Activated T-helper 1 cell treated with anti-CD3 and anti-CD28 coated beads, Interleukin-12 subunit alpha, Interleukin-12 subunit beta, Interleukin-2, Interleukin-4 antibody, amounts not matched to agents 30 ng/mL and 10 ng/mL and 1 ng/mL, durations not matched to agents 14 hours and 24 hours and 36 hours (primary cell): ENCODE measurements at regions not wholly inside any gene's neighbourhood (a gene's known extent, or its start where the extent isn't known, plus 50 kb on each side); places are given as distances from the start of the nearest gene placed in this dataset.

Experiments
- DNase-seq: peaks from one replicate; pipeline ENCODE4 v3.0.0; 2021; ENCODE audit warnings: low spot score
- H3K27ac Mint-ChIP-seq: one replicate; pipeline ENCODE4 v1.8.0; 2021; ENCODE audit warnings: mild to moderate bottlenecking, mixed read lengths
- H3K27me3 Mint-ChIP-seq: one replicate; pipeline ENCODE4 v1.8.0; 2022; ENCODE audit warnings: mild to moderate bottlenecking, moderate library complexity, mixed read lengths; ENCODE audit not compliant: insufficient read depth
- H3K36me3 Mint-ChIP-seq: one replicate; pipeline ENCODE4 v1.8.0; 2021; ENCODE audit warnings: low read depth, mixed read lengths
- H3K4me1 Mint-ChIP-seq: one replicate; pipeline ENCODE4 v1.8.0; 2021; ENCODE audit warnings: low read depth, mixed read lengths
- H3K4me3 Mint-ChIP-seq: one replicate; pipeline ENCODE4 v1.8.0; 2021; ENCODE audit warnings: mild to moderate bottlenecking, moderate library complexity, mixed read lengths
- H3K9me3 Mint-ChIP-seq: one replicate; pipeline ENCODE4 v1.8.0; 2021; ENCODE audit warnings: mixed read lengths
- intact Hi-C: fragments of 100-400 bp; cut with micrococcal nuclease; formaldehyde crosslinking; loops from one replicate; pipeline ENCODE4 v1.15.1; 2024

DNA sequence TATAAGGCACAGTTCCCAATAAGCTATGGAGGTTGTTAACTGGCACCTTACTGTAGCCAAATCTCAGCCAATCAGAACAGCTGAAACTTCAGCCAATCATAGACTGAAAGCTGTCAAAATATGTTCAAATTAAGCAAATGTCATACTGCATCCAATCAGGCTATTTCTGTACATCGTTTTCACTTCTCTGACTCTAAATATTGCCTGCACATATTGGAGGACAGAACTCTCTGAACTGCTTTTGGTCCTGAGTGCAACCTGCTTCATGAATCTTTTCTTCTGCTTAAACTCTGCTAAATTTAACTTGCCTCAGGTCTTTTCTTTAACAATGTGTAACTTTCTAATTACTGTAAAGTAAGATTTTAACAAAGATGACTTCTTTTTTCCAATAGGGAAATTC, 1198.9 kb upstream of the PCDH7 start:
- intact Hi-C loops, result no loop called here
- Mint-ChIP-seq H3K27me3 (no peaks in the 10 kb centered on the region), H3K9me3 (peaks cover 3% of the 10 kb centered on the region), H3K4me3 (no peak overlapping the region), H3K36me3 (no peaks in the 10 kb centered on the region), H3K4me1 (no peaks in the 10 kb centered on the region), H3K27ac (no peak overlapping the region)
- DNase-seq, result no peak

DNA sequence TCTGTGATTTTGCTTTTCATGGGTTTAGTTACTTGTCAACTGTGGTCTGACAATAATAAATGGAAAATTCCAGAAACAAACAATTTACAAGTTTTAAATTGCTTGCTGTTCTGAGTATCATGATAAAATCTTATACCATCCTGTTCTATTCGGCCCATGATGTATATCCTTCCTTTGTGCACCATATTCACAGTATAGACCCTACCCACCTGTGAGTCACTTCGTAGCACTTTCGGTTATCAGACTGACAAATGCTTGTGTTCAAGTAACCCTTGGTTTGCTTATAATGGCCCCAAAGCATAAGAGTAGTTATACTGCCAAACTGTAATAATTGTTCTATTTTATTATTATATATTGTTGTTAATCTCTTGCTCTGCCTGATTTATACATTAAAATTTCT, 1183.4 kb upstream of the PCDH7 start:
- Mint-ChIP-seq H3K27ac (no peak overlapping the region), H3K9me3 (peaks cover 4% of the 10 kb centered on the region), H3K27me3 (no peaks in the 10 kb centered on the region), H3K4me3 (no peak overlapping the region), H3K4me1 (no peaks in the 10 kb centered on the region), H3K36me3 (no peaks in the 10 kb centered on the region)
- intact Hi-C loops, result no loop called here
- DNase-seq, result no peak

- Mint-ChIP-seq H3K4me1 (no peaks in the 10 kb centered on the region), H3K27ac (no peak overlapping the region), H3K36me3 (no peaks in the 10 kb centered on the region), H3K4me3 (no peak overlapping the region), H3K27me3 (no peaks in the 10 kb centered on the region), H3K9me3 (no peaks in the 10 kb centered on the region)
- no peak for DNase-seq
- intact Hi-C loops, result no loop called here
Observed at GRCh38 chr4:29538889-29539646, 1181.1 kb upstream of the PCDH7 start.

DNA sequence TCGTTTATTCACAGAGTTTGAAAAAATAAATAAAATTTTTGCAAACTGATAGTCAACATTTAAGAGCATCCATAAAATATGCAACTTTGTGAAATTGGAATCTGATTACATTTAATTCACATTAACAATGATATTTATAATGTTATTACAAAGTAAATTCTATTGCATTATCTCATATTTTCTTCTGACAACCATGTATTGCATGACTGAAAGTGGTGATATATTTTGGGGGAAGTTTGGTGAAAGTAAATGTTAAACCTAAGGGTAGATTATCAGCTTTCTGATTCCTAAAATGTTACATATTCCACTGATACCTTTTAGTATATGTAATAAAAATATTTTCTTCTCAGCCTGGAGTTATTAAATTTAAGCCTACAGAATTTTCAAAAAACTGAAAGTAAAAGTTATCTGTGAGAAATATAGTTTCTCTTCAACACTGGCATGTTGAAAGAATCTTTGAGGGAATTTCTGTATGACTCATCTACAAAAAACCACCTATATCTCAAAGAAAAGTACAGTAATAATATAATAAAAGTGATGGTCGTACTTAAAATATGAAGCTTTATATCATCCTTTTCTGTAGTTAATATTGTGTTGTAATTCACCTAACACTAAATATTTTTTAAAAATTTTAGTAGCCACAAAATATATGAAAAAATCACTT, 1179.6 kb upstream of the PCDH7 start:
- DNase-seq, result no peak
- H3K36me3 Mint-ChIP-seq, result no peaks in the 10 kb centered on the region
- H3K27me3 Mint-ChIP-seq, result no peaks in the 10 kb centered on the region
- H3K4me1 Mint-ChIP-seq, result no peaks in the 10 kb centered on the region
- no peak overlapping the region for H3K27ac Mint-ChIP-seq
- H3K9me3 Mint-ChIP-seq, result no peaks in the 10 kb centered on the region
- H3K4me3 Mint-ChIP-seq, result no peak overlapping the region
- intact Hi-C loops, result no loop called here

- no peak overlapping the region for H3K27ac Mint-ChIP-seq
- no peak overlapping the region for H3K4me3 Mint-ChIP-seq
- H3K27me3 Mint-ChIP-seq, result no peaks in the 10 kb centered on the region
- H3K9me3 Mint-ChIP-seq, result no peaks in the 10 kb centered on the region
- H3K36me3 Mint-ChIP-seq, result no peaks in the 10 kb centered on the region
- intact Hi-C loops, result no loop called here
- DNase-seq, result no peak
- H3K4me1 Mint-ChIP-seq, result no peaks in the 10 kb centered on the region
Observed at GRCh38 chr4:29541757-29542156, 1178.4 kb upstream of the PCDH7 start.

- DNase-seq, result no peak
- no peak overlapping the region for H3K4me3 Mint-ChIP-seq
Observed at GRCh38 chr4:29549342-29549741, 1170.8 kb upstream of the PCDH7 start.

GRCh38 chr4:29551821-29552220, 1168.3 kb upstream of the PCDH7 start:
- no peak overlapping the region for H3K27ac Mint-ChIP-seq
- no peak overlapping the region for H3K4me3 Mint-ChIP-seq
- DNase-seq, result no peak
- H3K36me3 Mint-ChIP-seq, result no peaks in the 10 kb centered on the region
- intact Hi-C loops, result no loop called here
- H3K9me3 Mint-ChIP-seq, result peaks cover 3% of the 10 kb centered on the region
- H3K4me1 Mint-ChIP-seq, result no peaks in the 10 kb centered on the region
- H3K27me3 Mint-ChIP-seq, result no peaks in the 10 kb centered on the region

More at GRCh38 chr4:29549342-29549741, 1170.8 kb upstream of the PCDH7 start:
- Mint-ChIP-seq H3K4me1 (no peaks in the 10 kb centered on the region), H3K27me3 (no peaks in the 10 kb centered on the region), H3K9me3 (peaks cover 3% of the 10 kb centered on the region), H3K36me3 (no peaks in the 10 kb centered on the region), H3K27ac (no peak overlapping the region)
- intact Hi-C loops, result no loop called here

GRCh38 chr4:29553846-29554245, 1166.3 kb upstream of the PCDH7 start:
- no peak for DNase-seq
- intact Hi-C loops, result no loop called here
- no peaks in the 10 kb centered on the region for H3K36me3 Mint-ChIP-seq
- H3K4me1 Mint-ChIP-seq, result no peaks in the 10 kb centered on the region
- H3K27ac Mint-ChIP-seq, result no peak overlapping the region
- H3K9me3 Mint-ChIP-seq, result peaks cover 6% of the 10 kb centered on the region
- H3K27me3 Mint-ChIP-seq, result no peaks in the 10 kb centered on the region
- no peak overlapping the region for H3K4me3 Mint-ChIP-seq

DNA sequence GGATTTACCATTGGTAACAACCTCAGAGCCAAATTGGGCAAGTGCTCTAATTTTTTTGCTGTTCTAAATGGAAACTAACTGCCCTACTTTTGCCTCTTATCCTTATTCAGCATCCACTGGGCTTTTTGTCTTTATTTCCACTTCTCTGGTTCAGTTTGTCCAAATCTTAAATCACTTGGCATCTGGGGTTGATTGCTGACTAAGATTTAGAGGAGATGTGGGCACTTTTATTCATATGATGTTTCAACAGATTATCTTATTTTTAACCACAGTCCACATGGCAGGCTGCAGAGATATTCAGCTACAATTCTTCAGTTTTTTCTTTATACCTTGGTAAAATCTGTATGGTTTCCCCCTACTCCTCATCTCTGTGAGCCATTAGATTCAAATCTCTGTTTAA, 1161.4 kb upstream of the PCDH7 start:
- Mint-ChIP-seq H3K36me3 (no peaks in the 10 kb centered on the region), H3K27me3 (no peaks in the 10 kb centered on the region), H3K9me3 (peaks cover 7% of the 10 kb centered on the region), H3K27ac (no peak overlapping the region), H3K4me3 (no peak overlapping the region), H3K4me1 (no peaks in the 10 kb centered on the region)
- DNase-seq, result no peak
- intact Hi-C loops, result no loop called here

DNA sequence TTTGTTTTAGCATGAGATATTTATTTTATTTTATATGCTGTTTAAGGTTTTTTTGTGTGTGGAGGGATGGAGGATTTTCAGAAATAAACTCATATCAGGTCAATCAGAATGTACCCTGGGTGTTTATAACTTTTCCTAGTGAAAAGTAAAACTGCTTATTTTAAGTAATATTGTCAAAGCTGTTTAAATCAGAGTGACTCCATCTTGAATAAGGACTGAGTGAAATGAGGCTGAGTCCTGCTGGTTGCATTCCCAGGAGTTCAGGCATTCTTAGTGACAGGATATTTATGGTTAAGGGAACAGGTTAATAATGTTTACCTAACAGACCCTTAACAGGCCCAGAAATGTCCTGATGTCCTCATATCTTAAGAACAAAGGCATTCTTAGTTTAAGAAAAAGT, 1160.9 kb upstream of the PCDH7 start:
- Mint-ChIP-seq H3K36me3 (no peaks in the 10 kb centered on the region), H3K27ac (no peak overlapping the region), H3K4me3 (no peak overlapping the region), H3K27me3 (no peaks in the 10 kb centered on the region), H3K4me1 (no peaks in the 10 kb centered on the region), H3K9me3 (peaks cover 8% of the 10 kb centered on the region)
- no peak for DNase-seq
- intact Hi-C loops, result no loop called here

- Mint-ChIP-seq H3K9me3 (peaks cover 10% of the 10 kb centered on the region), H3K27me3 (no peaks in the 10 kb centered on the region), H3K36me3 (no peaks in the 10 kb centered on the region), H3K27ac (no peak overlapping the region), H3K4me1 (peaks cover 4% of the 10 kb centered on the region), H3K4me3 (no peak overlapping the region)
- no peak for DNase-seq
- intact Hi-C loops, result no loop called here
Observed at GRCh38 chr4:29560452-29560851, 1159.7 kb upstream of the PCDH7 start.

- no peaks in the 10 kb centered on the region for H3K36me3 Mint-ChIP-seq
- no peaks in the 10 kb centered on the region for H3K27me3 Mint-ChIP-seq
- DNase-seq, result no peak
- H3K4me3 Mint-ChIP-seq, result no peak overlapping the region
- no peak overlapping the region for H3K27ac Mint-ChIP-seq
- intact Hi-C loops, result no loop called here
- peaks cover 3% of the 10 kb centered on the region for H3K9me3 Mint-ChIP-seq
- peaks cover 4% of the 10 kb centered on the region for H3K4me1 Mint-ChIP-seq
Observed at GRCh38 chr4:29565256-29565655, 1154.9 kb upstream of the PCDH7 start.

DNA sequence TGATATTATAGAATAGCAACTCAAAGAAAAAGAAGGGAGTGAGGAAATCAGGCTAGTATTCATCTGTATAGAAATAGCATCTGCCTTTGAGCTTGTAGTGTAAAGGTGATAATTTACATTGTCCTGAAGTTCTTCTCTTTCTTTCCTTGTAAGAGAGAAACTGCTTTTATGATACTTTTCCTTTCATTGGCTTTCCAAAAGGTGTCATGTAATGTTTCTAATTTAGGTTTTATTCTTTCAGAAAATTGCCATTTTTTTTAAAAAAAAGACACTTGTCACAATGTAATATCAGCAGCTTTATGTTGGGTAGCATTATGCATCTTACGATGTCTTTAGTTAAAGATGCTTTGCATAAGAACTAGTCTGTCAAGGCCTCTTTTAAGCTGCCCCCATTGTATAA, 1153.8 kb upstream of the PCDH7 start:
- Mint-ChIP-seq H3K4me1 (peaks cover 4% of the 10 kb centered on the region), H3K36me3 (no peaks in the 10 kb centered on the region), H3K27ac (no peak overlapping the region), H3K9me3 (peaks cover 3% of the 10 kb centered on the region), H3K27me3 (no peaks in the 10 kb centered on the region), H3K4me3 (no peak overlapping the region)
- DNase-seq, result no peak
- intact Hi-C loops, result no loop called here
